Body of pancreas (tissue), 4 donors: ENCODE measurements at regions not wholly inside any gene's neighbourhood (a gene's known extent, or its start where the extent isn't known, plus 50 kb on each side); places are given as distances from the start of the nearest gene placed in this dataset.

ENCODE experiments used
- ATAC-seq: fragments of 150-250 bp; one replicate; pipeline ENCODE4 v1.9.1; 2016
- DNase-seq, 4 donors: peaks; one replicate each; pipeline ENCODE4 v3.0.0-alpha.2; 2019
- H3K27ac ChIP-seq, 4 donors: fragments of 200-600 bp; sonication (generic); 1 replicate in 3 of 4; 2 replicates in 1 of 4; pipeline versions ENCODE4 v1.5.1 to v1.6.1; 2016 to 2019; ENCODE audit warnings: mild to moderate bottlenecking in 1 of 4, mixed read lengths in 1 of 4, moderate library complexity in 1 of 4
- H3K27me3 ChIP-seq, 2 donors: fragments of 200-600 bp; sonication (generic); one replicate each; pipeline ENCODE4 v1.6.0; 2016; ENCODE audit warnings: mild to moderate bottlenecking in 1 of 2
- H3K36me3 ChIP-seq, 2 donors: fragments of 200-600 bp; sonication (generic); replicated peaks in 1 of 2; 2 replicates each; pipeline ENCODE4 v1.5.1; 2016; ENCODE audit warnings: low read depth in 2 of 2; ENCODE audit not compliant: insufficient read depth in 1 of 2
- H3K4me1 ChIP-seq: fragments of 200-600 bp; sonication (generic); one replicate; pipeline ENCODE4 v1.6.0; 2016
- H3K4me3 ChIP-seq, 2 donors: fragments of 200-600 bp; sonication (generic); 1 replicate in 1 of 2; 2 replicates in 1 of 2; pipeline ENCODE4 v1.5.1; 2016 to 2019
- H3K9me3 ChIP-seq, 3 donors: fragments of 200-600 bp; sonication (generic); 1 replicate in 2 of 3; 2 replicates in 1 of 3; pipeline ENCODE4 v1.5.1; 2016
- CTCF ChIP-seq, 7 experiments: fragments of 450-650 bp in 4 of 7; fragments of 200-600 bp in 3 of 7; sonication (generic) in 3 of 7; IDR thresholded peaks; one replicate each; pipeline ENCODE4 v1.5.1; 2016 to 2019; ENCODE audit warnings: antibody characterized with exemption in 7 of 7
- POLR2A ChIP-seq, 3 donors: fragments of 450-650 bp; IDR thresholded peaks; one replicate each; pipeline ENCODE4 v1.6.1; 2016; ENCODE audit warnings: antibody characterized with exemption in 3 of 3, mild to moderate bottlenecking in 2 of 3
- WGBS, 2 donors: methylation state at CpG; one replicate each; pipeline ENCODE4 v1.1.5; 2017; 5-methylcytosine and 5-hydroxymethylcytosine counted together
- intact Hi-C: fragments of 100-400 bp; cut with DNase I; formaldehyde crosslinking; loops from one replicate; pipeline ENCODE4 v1.15.1; 2023

- no peaks in the 10 kb centered on the region for H3K27me3 ChIP-seq
- H3K4me1 ChIP-seq, result no peaks in the 10 kb centered on the region
- TF ChIP-seq POLR2A (IDR thresholded peaks at IDR 0.05) (no peak), CTCF (IDR thresholded peaks at IDR 0.05) (no peak)
- ATAC-seq (no peak), DNase-seq (no peak)
- no peak overlapping the region for H3K4me3 ChIP-seq
- intact Hi-C loops, result no loop called here
- WGBS, 2 donors, result 47 to 52% methylated on average over 1 of the region's 1 CpG
- no peaks in the 10 kb centered on the region for H3K9me3 ChIP-seq
- H3K36me3 ChIP-seq, result no peaks in the 10 kb centered on the region
- no peak overlapping the region for H3K27ac ChIP-seq
Measured at GRCh38 chr12:91732086-91732485, 413.6 kb downstream of the BTG1 start.

GRCh38 chr12:91729543-91729942, 416.1 kb downstream of the BTG1 start:
- no peak for ATAC-seq
- no peak overlapping the region for H3K4me3 ChIP-seq
- 92 to 95% methylated on average over 4 of the region's 4 CpGs for WGBS, 2 donors

GRCh38 chr12:91723191-91723590, 422.5 kb downstream of the BTG1 start:
- Histone ChIP-seq H3K4me1 (no peaks in the 10 kb centered on the region), H3K36me3 (no peaks in the 10 kb centered on the region), H3K27me3 (no peaks in the 10 kb centered on the region), H3K27ac (no peak overlapping the region), H3K4me3 (no peak overlapping the region), H3K9me3 (no peaks in the 10 kb centered on the region)
- TF ChIP-seq CTCF (IDR thresholded peaks at IDR 0.05) (no peak), POLR2A (IDR thresholded peaks at IDR 0.05) (no peak)
- DNase-seq (no peak), ATAC-seq (no peak)
- intact Hi-C loops, result no loop called here

More at GRCh38 chr12:91729543-91729942, 416.1 kb downstream of the BTG1 start:
- no peaks in the 10 kb centered on the region for H3K36me3 ChIP-seq
- TF ChIP-seq POLR2A (IDR thresholded peaks at IDR 0.05) (no peak), CTCF (IDR thresholded peaks at IDR 0.05) (no peak)
- no peaks in the 10 kb centered on the region for H3K27me3 ChIP-seq
- intact Hi-C loops, result no loop called here
- no peaks in the 10 kb centered on the region for H3K4me1 ChIP-seq
- no peak overlapping the region for H3K27ac ChIP-seq
- no peaks in the 10 kb centered on the region for H3K9me3 ChIP-seq
- DNase-seq, result no peak

- Histone ChIP-seq H3K27me3 (no peaks in the 10 kb centered on the region), H3K9me3 (no peaks in the 10 kb centered on the region), H3K27ac (no peak overlapping the region), H3K4me1 (no peaks in the 10 kb centered on the region), H3K4me3 (no peak overlapping the region), H3K36me3 (no peaks in the 10 kb centered on the region)
- DNase-seq, result no peak
- intact Hi-C loops, result no loop called here
- TF ChIP-seq CTCF (IDR thresholded peaks at IDR 0.05), result no peak
- no peak for TF ChIP-seq POLR2A (IDR thresholded peaks at IDR 0.05)
- no peak for ATAC-seq
Measured at GRCh38 chr12:91722072-91722471, 423.6 kb downstream of the BTG1 start.

- whole genome bisulfite sequencing, 2 donors, result 62 to 68% methylated on average over 3 of the region's 3 CpGs
- H3K4me1 ChIP-seq, result no peaks in the 10 kb centered on the region
- intact Hi-C loops, result no loop called here
Measured at GRCh38 chr12:91721023-91721422, 424.6 kb downstream of the BTG1 start.

More at GRCh38 chr12:91721023-91721422, 424.6 kb downstream of the BTG1 start:
- Histone ChIP-seq H3K27ac (no peak overlapping the region), H3K36me3 (no peaks in the 10 kb centered on the region), H3K9me3 (no peaks in the 10 kb centered on the region), H3K4me3 (no peak overlapping the region), H3K27me3 (no peaks in the 10 kb centered on the region)
- TF ChIP-seq POLR2A (IDR thresholded peaks at IDR 0.05) (no peak), CTCF (IDR thresholded peaks at IDR 0.05) (no peak)
- ATAC-seq (no peak), DNase-seq (no peak)
